DOHH2 (cell line): ENCODE measurements at regions not wholly inside any gene's neighbourhood (a gene's known extent, or its start where the extent isn't known, plus 50 kb on each side); places are given as distances from the start of the nearest gene placed in this dataset.

Source experiments
- EZH2phosphoT487 ChIP-seq: fragments of 200-600 bp; sonication (generic); IDR thresholded peaks from 2 replicates; pipeline ENCODE4 v1.6.1; 2017; ENCODE audit warnings: borderline replicate concordance, mild to moderate bottlenecking, antibody characterized with exemption, low read length, moderate library complexity, mixed read lengths
- TF ChIP-seq, protein P1 (sequence below): fragments of 200-600 bp; sonication (generic); IDR thresholded peaks from one replicate; pipeline ENCODE4 v1.5.1; 2014; ENCODE audit warnings: antibody characterized with exemption, mild to moderate bottlenecking, low read depth, low read length; ENCODE audit not compliant: poor library complexity, severe bottlenecking

DNA sequence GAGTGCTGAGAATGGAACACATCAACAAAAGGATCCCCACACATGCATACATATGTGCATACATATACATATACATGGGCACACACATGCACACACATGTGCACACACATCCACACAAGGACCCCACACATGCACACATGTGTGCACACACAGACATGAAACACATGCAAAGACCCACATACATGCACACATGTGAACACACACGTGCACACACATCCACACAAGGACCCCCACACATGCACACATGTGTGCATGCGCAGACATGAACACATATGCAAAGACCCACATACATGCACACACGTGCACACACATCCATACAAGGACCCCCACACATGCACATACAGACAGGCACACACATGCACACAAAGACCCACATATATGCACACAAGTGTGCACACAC is 104.4 kb upstream of the ADARB2 start:
- TF ChIP-seq, protein P1, sequence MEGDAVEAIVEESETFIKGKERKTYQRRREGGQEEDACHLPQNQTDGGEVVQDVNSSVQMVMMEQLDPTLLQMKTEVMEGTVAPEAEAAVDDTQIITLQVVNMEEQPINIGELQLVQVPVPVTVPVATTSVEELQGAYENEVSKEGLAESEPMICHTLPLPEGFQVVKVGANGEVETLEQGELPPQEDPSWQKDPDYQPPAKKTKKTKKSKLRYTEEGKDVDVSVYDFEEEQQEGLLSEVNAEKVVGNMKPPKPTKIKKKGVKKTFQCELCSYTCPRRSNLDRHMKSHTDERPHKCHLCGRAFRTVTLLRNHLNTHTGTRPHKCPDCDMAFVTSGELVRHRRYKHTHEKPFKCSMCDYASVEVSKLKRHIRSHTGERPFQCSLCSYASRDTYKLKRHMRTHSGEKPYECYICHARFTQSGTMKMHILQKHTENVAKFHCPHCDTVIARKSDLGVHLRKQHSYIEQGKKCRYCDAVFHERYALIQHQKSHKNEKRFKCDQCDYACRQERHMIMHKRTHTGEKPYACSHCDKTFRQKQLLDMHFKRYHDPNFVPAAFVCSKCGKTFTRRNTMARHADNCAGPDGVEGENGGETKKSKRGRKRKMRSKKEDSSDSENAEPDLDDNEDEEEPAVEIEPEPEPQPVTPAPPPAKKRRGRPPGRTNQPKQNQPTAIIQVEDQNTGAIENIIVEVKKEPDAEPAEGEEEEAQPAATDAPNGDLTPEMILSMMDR, result no peak
- TF ChIP-seq EZH2phosphoT487, result no peak
